ENCODE measurements at regions not wholly inside any gene's neighbourhood (a gene's known extent, or its start where the extent isn't known, plus 50 kb on each side); places are given as distances from the start of the nearest gene placed in this dataset.
A peak's percentile ranks its signal among the peaks of the same experiment; 100 is the strongest.

DNA sequence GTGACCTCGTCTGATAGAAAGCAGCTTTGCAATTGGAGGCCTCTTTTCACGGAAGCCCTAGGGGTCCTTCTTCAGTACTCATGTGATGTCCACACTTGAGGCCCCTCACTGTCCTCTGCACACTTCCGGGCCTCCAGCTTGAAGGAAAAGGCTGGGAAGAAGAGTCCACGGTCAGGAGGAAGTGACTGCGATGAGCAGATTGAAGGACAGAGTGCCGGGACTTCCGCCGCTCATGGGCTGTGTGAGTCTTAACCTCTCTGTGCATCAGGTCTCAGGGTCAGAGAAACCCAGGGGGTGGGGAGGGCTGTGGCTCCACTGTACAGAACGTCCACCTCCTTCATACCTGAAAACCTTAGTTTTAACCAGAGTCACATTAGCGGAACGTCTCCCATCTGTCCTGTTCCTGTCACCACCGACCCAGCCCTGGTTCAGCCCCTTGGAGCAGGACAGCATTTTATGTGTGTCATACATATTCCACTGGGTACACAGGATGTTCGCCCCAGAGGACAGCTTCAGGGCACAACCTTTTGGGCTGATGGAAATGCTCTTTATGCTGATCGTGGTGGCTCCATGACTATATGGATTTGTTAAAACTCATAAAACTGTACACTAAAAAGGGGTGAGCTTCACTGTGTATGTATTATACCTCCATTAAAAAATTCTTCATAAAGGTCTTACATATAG lies 51.0 kb upstream of the SORCS2 start:
- no peaks in the 10 kb centered on the region for H3K9me3 ChIP-seq (ENCODE audit: insufficient read depth, low read length)
- H3K27me3 ChIP-seq (ENCODE audit: insufficient read depth, insufficient read length) = no peaks in the 10 kb centered on the region
- no peak overlapping the region for H3K9ac ChIP-seq (ENCODE audit: insufficient read length, low read depth)
- no peak overlapping the region for H3K4me3 ChIP-seq (ENCODE audit: insufficient read length, low read depth)
- TF ChIP-seq ZNF274 (IDR thresholded peaks at IDR 0.05; ENCODE audit: low read depth, low read length) = no peak
- no peak for TF ChIP-seq SUZ12 (IDR thresholded peaks at IDR 0.05; ENCODE audit: extremely low read depth, insufficient read depth, insufficient read length)
- no peak for TF ChIP-seq YY1 (IDR thresholded peaks at IDR 0.05; ENCODE audit: insufficient read depth, insufficient read length)
- H3K4me1 ChIP-seq (ENCODE audit: insufficient read depth, insufficient read length) = peaks cover 6% of the 10 kb centered on the region
- no peak for DNase-seq (ENCODE audit: low read depth, low spot score)
- no peaks in the 10 kb centered on the region for H3K36me3 ChIP-seq (ENCODE audit: insufficient read depth, insufficient read length, low read length)

DNA sequence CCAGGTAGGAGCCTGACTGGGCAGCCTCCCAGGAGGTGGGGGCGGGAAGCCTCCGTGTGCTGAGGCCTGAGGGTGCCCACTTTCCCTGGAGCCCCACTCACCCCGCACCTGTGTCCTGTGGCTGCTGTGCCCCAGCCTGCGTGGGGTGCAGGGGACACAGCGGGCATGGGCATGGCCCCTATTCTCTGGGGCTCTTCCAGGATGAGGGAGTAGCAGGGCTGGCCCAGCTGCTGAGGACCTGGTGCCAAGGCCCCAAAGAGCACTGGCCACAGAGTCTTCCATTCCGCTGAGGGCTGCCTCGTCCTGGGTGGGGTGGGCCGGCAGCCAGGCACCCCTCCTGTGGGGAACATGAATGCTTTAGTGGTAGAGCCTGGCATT lies 51.7 kb upstream of the SORCS2 start:
- no peaks in the 10 kb centered on the region for H3K9me3 ChIP-seq (ENCODE audit: insufficient read depth, low read length)
- H3K27me3 ChIP-seq (ENCODE audit: insufficient read depth, insufficient read length) = no peaks in the 10 kb centered on the region
- no peaks in the 10 kb centered on the region for H3K36me3 ChIP-seq (ENCODE audit: insufficient read depth, insufficient read length, low read length)
- H3K4me1 ChIP-seq (ENCODE audit: insufficient read depth, insufficient read length) = peaks cover 8% of the 10 kb centered on the region
- H3K4me3 ChIP-seq (ENCODE audit: insufficient read length, low read depth) = no peak overlapping the region
- no peak for DNase-seq (ENCODE audit: low read depth, low spot score)
- H3K9ac ChIP-seq (ENCODE audit: insufficient read length, low read depth) = no peak overlapping the region
- TF ChIP-seq YY1 (IDR thresholded peaks at IDR 0.05; ENCODE audit: insufficient read depth, insufficient read length) = no peak
- no peak for TF ChIP-seq SUZ12 (IDR thresholded peaks at IDR 0.05; ENCODE audit: extremely low read depth, insufficient read depth, insufficient read length)
- no peak for TF ChIP-seq ZNF274 (IDR thresholded peaks at IDR 0.05; ENCODE audit: low read depth, low read length)

DNA sequence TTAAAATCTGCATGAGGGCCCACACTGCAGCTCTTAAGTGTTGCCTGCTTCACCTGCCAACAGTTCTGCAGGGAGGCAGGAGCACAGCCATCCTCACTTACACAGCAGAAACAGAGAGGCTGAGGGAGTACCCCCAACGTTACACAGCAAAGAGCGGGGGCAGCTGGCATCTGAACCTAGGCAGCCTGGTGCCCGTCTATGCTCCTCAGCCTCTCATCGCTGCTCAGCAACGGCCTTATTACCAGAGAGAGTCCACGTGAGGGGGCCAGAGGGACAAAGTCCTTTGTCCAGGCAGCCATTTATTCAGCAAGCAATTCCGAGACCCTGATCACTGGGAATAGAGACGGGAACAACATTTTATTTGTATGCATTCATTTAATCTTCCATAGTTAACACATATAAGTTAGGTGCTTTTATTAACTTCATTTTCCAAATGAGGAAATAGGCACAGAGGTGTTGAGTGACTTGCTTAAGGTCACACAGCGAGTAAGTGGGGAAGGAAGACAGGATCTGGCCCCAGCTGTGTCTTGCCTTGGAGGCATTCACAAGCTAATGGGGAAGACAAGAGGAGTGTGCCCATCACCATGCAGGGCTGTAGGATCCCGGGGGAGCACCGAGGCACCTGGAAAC lies 52.2 kb upstream of the SORCS2 start:
- no peak overlapping the region for H3K4me3 ChIP-seq (ENCODE audit: insufficient read length, low read depth)
- H3K27me3 ChIP-seq (ENCODE audit: insufficient read depth, insufficient read length) = no peaks in the 10 kb centered on the region
- peaks cover 8% of the 10 kb centered on the region for H3K4me1 ChIP-seq (ENCODE audit: insufficient read depth, insufficient read length)
- H3K9ac ChIP-seq (ENCODE audit: insufficient read length, low read depth) = peak overlapping the region; percentile 14
- no peak for TF ChIP-seq YY1 (IDR thresholded peaks at IDR 0.05; ENCODE audit: insufficient read depth, insufficient read length)
- TF ChIP-seq SUZ12 (IDR thresholded peaks at IDR 0.05; ENCODE audit: extremely low read depth, insufficient read depth, insufficient read length) = no peak
- no peak for TF ChIP-seq ZNF274 (IDR thresholded peaks at IDR 0.05; ENCODE audit: low read depth, low read length)
- no peaks in the 10 kb centered on the region for H3K36me3 ChIP-seq (ENCODE audit: insufficient read depth, insufficient read length, low read length)
- no peaks in the 10 kb centered on the region for H3K9me3 ChIP-seq (ENCODE audit: insufficient read depth, low read length)
- no peak for DNase-seq (ENCODE audit: low read depth, low spot score)

DNA sequence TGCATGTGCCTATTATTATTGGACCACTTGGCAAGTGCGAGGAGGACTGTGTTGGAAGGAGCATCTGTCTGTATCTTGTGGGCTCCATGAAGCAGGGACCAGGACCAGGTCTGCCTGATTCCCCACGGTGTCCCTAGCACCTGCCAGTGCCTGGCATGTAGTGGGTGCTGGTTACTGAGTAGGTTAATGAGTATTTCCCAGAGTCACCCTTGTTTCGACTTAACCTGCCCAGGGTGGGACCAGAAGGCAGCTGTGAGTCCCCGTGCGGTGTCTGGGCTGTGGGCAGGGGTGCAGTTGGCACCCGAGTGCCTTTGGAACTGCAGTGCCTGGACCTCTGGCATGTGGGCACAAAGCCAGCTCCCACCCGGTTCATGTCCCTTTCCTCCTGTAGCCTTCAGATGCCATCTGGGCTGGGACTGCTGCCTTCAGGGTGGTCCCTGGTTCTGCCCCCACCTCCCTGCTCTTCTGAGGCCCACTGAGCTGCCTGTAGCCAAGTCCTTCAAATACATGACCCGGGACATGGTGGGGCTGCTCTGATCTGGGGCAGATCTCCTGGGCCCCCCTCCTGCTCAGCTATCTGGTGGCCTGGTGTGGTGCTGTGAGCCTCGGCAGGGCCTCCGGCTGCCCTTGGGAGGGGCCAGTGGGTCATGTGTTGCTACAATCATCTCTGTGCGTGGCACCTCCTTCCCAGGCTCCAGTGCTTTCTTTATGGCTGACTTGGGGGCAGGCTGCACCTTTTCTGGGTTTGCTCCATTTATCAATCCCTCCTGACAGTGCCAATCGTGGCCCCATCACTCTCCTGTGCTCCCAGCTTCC lies 53.0 kb upstream of the SORCS2 start:
- Histone ChIP-seq H3K4me3 (ENCODE audit: insufficient read length, low read depth) (no peak overlapping the region), H3K36me3 (ENCODE audit: insufficient read depth, insufficient read length, low read length) (no peaks in the 10 kb centered on the region), H3K9ac (ENCODE audit: insufficient read length, low read depth) (no peak overlapping the region), H3K9me3 (ENCODE audit: insufficient read depth, low read length) (no peaks in the 10 kb centered on the region), H3K4me1 (ENCODE audit: insufficient read depth, insufficient read length) (peaks cover 11% of the 10 kb centered on the region), H3K27me3 (ENCODE audit: insufficient read depth, insufficient read length) (no peaks in the 10 kb centered on the region)
- TF ChIP-seq YY1 (IDR thresholded peaks at IDR 0.05; ENCODE audit: insufficient read depth, insufficient read length) = no peak
- TF ChIP-seq SUZ12 (IDR thresholded peaks at IDR 0.05; ENCODE audit: extremely low read depth, insufficient read depth, insufficient read length) = no peak
- no peak for TF ChIP-seq ZNF274 (IDR thresholded peaks at IDR 0.05; ENCODE audit: low read depth, low read length)
- no peak for DNase-seq (ENCODE audit: low read depth, low spot score)

DNA sequence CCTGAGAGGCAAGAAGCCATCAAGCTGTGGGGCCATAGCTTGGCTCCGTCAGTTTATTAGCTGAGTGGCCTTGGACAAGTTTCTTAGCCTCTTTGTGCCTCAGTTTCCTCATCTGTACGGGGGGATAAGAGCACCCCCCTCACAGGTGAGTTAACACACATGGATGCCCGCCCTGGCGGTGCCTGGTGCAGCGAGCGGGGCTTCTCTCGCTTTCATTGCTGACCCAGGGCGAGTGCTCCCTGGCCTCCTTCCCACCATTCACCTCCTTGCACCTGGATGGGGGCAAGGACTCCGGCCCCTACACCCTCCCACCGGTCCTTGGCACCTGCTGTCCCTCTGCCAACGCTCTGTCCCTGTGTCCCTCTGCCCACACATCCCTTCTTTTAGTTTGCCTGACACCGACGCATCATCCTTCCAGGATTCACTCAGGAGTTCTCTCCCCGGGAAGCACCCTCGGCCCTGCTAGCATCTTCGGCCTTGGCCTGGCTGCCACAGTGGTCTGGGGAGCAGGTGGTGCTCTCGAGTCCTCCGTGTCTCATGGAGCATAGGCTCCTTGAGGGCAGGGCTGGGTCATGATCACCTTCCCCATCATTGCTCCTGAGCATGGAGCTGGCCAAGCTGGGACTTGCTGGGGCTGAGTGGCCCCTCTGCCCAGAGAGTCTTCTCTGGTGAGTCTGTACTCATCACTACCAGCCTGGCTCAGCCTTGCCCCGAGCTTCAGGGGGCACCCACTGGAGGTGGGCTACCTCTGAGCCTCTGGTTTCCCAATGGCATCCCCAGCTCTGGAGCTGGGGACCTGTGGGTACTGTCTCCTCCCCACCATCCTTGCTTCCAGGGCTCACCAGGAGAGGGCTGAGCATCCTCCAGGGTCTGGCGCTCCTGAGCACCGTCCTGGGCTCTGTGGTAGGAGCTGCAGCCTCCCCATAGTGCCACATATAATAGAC lies 53.8 kb upstream of the SORCS2 start:
- no peak overlapping the region for H3K4me3 ChIP-seq (ENCODE audit: insufficient read length, low read depth)
- TF ChIP-seq ZNF274 (IDR thresholded peaks at IDR 0.05; ENCODE audit: low read depth, low read length) = no peak
- no peak for TF ChIP-seq SUZ12 (IDR thresholded peaks at IDR 0.05; ENCODE audit: extremely low read depth, insufficient read depth, insufficient read length)
- no peak for TF ChIP-seq YY1 (IDR thresholded peaks at IDR 0.05; ENCODE audit: insufficient read depth, insufficient read length)
- no peaks in the 10 kb centered on the region for H3K27me3 ChIP-seq (ENCODE audit: insufficient read depth, insufficient read length)
- H3K9me3 ChIP-seq (ENCODE audit: insufficient read depth, low read length) = no peaks in the 10 kb centered on the region
- DNase-seq (ENCODE audit: low read depth, low spot score) = no peak
- no peaks in the 10 kb centered on the region for H3K36me3 ChIP-seq (ENCODE audit: insufficient read depth, insufficient read length, low read length)
- H3K9ac ChIP-seq (ENCODE audit: insufficient read length, low read depth) = no peak overlapping the region
- H3K4me1 ChIP-seq (ENCODE audit: insufficient read depth, insufficient read length) = peaks cover 11% of the 10 kb centered on the region

DNA sequence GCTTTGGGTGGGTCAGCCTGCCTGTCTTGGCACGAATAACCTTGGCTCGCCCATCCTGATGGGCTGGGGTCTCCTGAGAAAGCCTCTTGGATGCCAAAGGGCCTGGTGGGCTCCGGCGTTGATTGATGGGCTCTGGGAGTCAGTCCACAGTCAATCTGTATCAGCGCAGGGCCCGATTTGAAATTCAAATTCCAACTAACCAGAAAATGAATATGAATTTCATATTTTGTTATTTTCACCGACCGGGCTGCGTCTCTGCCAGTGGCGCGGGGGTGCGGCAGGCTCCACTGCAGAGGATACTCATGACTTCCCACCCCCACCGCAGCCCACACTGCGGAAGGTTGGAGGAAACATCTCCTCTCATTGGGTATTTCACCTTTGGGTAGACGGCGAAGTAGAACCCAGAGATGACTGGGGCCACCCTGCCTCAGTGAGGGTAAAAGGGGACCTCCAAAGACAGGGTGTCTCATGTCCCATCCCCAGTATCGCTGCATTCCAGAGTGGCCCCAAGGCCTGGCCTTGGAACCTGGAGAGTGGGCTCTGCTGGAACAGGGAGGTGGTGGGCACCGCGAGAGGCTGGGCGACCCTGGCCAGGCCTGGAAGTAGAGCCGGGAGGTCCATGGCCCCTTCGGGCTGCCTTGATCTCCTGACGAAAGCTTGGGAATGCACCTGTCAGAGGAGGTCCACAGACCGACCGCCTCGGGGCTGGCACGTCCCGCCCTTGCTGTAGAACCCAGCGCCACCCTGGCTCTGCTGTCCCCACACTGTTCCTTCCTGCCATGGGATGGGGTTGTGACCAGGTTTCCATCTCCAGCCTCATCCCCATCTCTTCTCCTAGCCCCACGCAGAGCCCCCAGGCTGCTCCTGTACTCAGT lies 54.8 kb upstream of the SORCS2 start:
- TF ChIP-seq YY1 (IDR thresholded peaks at IDR 0.05; ENCODE audit: insufficient read depth, insufficient read length) (no peak), SUZ12 (IDR thresholded peaks at IDR 0.05; ENCODE audit: extremely low read depth, insufficient read depth, insufficient read length) (no peak), ZNF274 (IDR thresholded peaks at IDR 0.05; ENCODE audit: low read depth, low read length) (no peak)

More for the DNA sequence above, 54.8 kb upstream of the SORCS2 start:
- Histone ChIP-seq H3K27me3 (ENCODE audit: insufficient read depth, insufficient read length) (no peaks in the 10 kb centered on the region), H3K9ac (ENCODE audit: insufficient read length, low read depth) (no peak overlapping the region), H3K4me1 (ENCODE audit: insufficient read depth, insufficient read length) (peaks cover 11% of the 10 kb centered on the region), H3K36me3 (ENCODE audit: insufficient read depth, insufficient read length, low read length) (no peaks in the 10 kb centered on the region), H3K4me3 (ENCODE audit: insufficient read length, low read depth) (no peak overlapping the region), H3K9me3 (ENCODE audit: insufficient read depth, low read length) (0 out of 2 replicates have a peak, but pooled peaks cover 7% of the 10 kb centered on the region)
- no peak for DNase-seq (ENCODE audit: low read depth, low spot score)

All from NT2/D1 (cell line).